HL-60 (cell line): ENCODE measurements at regions not wholly inside any gene's neighbourhood (a gene's known extent, or its start where the extent isn't known, plus 50 kb on each side); places are given as distances from the start of the nearest gene placed in this dataset.

ENCODE experiments used
- GABPA ChIP-seq: IDR thresholded peaks from 2 replicates; pipeline ENCODE4 v1.6.1; 2012; ENCODE audit warnings: low read depth
- POLR2AphosphoS5 ChIP-seq: IDR thresholded peaks from 2 replicates; pipeline ENCODE4 v1.6.1; 2012; ENCODE audit warnings: low read depth
- SPI1 ChIP-seq: IDR thresholded peaks from 2 replicates; pipeline ENCODE4 v1.6.1; 2012; ENCODE audit warnings: low read depth, mild to moderate bottlenecking, borderline replicate concordance
- TF ChIP-seq, protein P1 (sequence below): IDR thresholded peaks from one replicate; pipeline ENCODE4 v1.5.1; 2011; ENCODE audit warnings: low read length, control low read depth, inconsistent platforms; ENCODE audit not compliant: insufficient read depth
- TF ChIP-seq, protein P2 (sequence below): IDR thresholded peaks from 2 replicates; pipeline ENCODE4 v1.6.1; 2012; ENCODE audit warnings: low read depth; ENCODE audit not compliant: insufficient replicate concordance

DNA sequence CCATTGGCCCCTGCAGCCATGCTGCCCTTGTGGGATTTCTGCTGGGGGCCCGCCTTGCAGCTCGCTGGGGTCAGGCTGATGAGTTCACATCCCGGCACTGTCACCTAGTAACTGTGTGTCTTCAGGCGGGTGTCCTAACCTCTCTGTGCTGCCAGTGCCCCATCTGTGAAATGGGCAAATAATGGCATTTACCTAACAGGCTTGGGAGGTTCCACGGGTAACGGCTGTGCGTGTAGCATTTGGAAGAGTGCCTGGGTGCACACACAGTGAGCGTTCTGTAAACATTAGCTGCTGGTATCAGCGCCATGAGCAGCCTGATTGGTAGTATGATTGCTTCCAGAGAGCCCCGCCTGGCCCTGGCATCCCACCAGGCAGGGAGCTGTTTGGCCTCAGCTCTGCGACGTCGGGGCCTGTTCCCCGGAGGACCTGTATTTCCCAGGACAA lies 167.3 kb upstream of the GSE1 start:
- TF ChIP-seq, protein P1, sequence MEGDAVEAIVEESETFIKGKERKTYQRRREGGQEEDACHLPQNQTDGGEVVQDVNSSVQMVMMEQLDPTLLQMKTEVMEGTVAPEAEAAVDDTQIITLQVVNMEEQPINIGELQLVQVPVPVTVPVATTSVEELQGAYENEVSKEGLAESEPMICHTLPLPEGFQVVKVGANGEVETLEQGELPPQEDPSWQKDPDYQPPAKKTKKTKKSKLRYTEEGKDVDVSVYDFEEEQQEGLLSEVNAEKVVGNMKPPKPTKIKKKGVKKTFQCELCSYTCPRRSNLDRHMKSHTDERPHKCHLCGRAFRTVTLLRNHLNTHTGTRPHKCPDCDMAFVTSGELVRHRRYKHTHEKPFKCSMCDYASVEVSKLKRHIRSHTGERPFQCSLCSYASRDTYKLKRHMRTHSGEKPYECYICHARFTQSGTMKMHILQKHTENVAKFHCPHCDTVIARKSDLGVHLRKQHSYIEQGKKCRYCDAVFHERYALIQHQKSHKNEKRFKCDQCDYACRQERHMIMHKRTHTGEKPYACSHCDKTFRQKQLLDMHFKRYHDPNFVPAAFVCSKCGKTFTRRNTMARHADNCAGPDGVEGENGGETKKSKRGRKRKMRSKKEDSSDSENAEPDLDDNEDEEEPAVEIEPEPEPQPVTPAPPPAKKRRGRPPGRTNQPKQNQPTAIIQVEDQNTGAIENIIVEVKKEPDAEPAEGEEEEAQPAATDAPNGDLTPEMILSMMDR: no peak
- TF ChIP-seq POLR2AphosphoS5: no peak
- TF ChIP-seq, protein P2, sequence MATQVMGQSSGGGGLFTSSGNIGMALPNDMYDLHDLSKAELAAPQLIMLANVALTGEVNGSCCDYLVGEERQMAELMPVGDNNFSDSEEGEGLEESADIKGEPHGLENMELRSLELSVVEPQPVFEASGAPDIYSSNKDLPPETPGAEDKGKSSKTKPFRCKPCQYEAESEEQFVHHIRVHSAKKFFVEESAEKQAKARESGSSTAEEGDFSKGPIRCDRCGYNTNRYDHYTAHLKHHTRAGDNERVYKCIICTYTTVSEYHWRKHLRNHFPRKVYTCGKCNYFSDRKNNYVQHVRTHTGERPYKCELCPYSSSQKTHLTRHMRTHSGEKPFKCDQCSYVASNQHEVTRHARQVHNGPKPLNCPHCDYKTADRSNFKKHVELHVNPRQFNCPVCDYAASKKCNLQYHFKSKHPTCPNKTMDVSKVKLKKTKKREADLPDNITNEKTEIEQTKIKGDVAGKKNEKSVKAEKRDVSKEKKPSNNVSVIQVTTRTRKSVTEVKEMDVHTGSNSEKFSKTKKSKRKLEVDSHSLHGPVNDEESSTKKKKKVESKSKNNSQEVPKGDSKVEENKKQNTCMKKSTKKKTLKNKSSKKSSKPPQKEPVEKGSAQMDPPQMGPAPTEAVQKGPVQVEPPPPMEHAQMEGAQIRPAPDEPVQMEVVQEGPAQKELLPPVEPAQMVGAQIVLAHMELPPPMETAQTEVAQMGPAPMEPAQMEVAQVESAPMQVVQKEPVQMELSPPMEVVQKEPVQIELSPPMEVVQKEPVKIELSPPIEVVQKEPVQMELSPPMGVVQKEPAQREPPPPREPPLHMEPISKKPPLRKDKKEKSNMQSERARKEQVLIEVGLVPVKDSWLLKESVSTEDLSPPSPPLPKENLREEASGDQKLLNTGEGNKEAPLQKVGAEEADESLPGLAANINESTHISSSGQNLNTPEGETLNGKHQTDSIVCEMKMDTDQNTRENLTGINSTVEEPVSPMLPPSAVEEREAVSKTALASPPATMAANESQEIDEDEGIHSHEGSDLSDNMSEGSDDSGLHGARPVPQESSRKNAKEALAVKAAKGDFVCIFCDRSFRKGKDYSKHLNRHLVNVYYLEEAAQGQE: no peak
- no peak for TF ChIP-seq GABPA
- TF ChIP-seq SPI1: no peak
